ENCODE measurements at regions not wholly inside any gene's neighbourhood (a gene's known extent, or its start where the extent isn't known, plus 50 kb on each side); places are given as distances from the start of the nearest gene placed in this dataset.
"Not testable (repeated sequence)": the region's sequence is repeated elsewhere in the genome, so short reads cannot be mapped to it uniquely, and the experiment has no call there.

- intact Hi-C loops (cut with micrococcal nuclease) (no loop called here), dilution Hi-C loops (cut with MboI; ENCODE audit: extremely low pct_ligation_motif_present, low sequenced_read_pairs) (no loop called here)
- H2AFZ ChIP-seq (ENCODE audit: low read depth, low read length) = no peak overlapping the region
- H3K9me1 ChIP-seq (replicated peaks; ENCODE audit: control insufficient read depth, extremely low read depth, insufficient read depth, low read length) = no peaks in the 10 kb centered on the region
- no peak overlapping the region for H3K4me3 ChIP-seq (replicated peaks in 1 of 3; ENCODE audit: insufficient read depth in 1 of 3, low read depth in 1 of 3, low read length in 3 of 3)
- no TSS peak for BruUV-seq (replicated peaks)
- H3K9ac ChIP-seq (replicated peaks; ENCODE audit: extremely low read depth, insufficient read depth, low read length) = no peak overlapping the region
- POLR2A ChIA-PET = no interaction called here
- no peaks in the 10 kb centered on the region for H3K4me1 ChIP-seq (ENCODE audit: control insufficient read depth, extremely low read depth, insufficient read depth, low read length)
- TF ChIP-seq CTCF (IDR thresholded peaks at IDR 0.05; ENCODE audit: extremely low read depth in 1 of 2, insufficient read depth in 1 of 2, low read depth in 1 of 2, low read length in 2 of 2) (no peak), JUN (IDR thresholded peaks at IDR 0.05; ENCODE audit: borderline replicate concordance, insufficient read depth, insufficient read length, low read depth) (no peak), MYC (IDR thresholded peaks at IDR 0.05; ENCODE audit: low read depth, low read length) (no peak), MAX (IDR thresholded peaks at IDR 0.05; ENCODE audit: insufficient read depth, insufficient read length) (no peak), POLR2AphosphoS5 (IDR thresholded peaks at IDR 0.05; ENCODE audit: insufficient read depth, low read depth, low read length) (no peak), FOS (IDR thresholded peaks at IDR 0.05; ENCODE audit: borderline replicate concordance, insufficient read depth, low read length) (no peak), EZH2 (IDR thresholded peaks at IDR 0.05; ENCODE audit: borderline replicate concordance, low read depth, low read length, severe bottlenecking) (no peak), GATA2 (IDR thresholded peaks at IDR 0.05; ENCODE audit: insufficient read depth, insufficient read length, low read depth, low read length) (no peak), POLR2A (IDR thresholded peaks at IDR 0.05; ENCODE audit: low read depth, low read length) (no peak)
- H3K79me2 ChIP-seq (ENCODE audit: control insufficient read depth, insufficient read depth, low read length) = no peaks in the 10 kb centered on the region
- DNase-seq (ENCODE audit: low read depth, low spot score) (no peak), FAIRE-seq (no peak)
- H3K4me2 ChIP-seq (ENCODE audit: insufficient read depth, low read length) = no peak overlapping the region
- H3K36me3 ChIP-seq (ENCODE audit: control insufficient read depth in 2 of 2, extremely low read depth in 1 of 2, insufficient read depth in 2 of 2, low read length in 2 of 2) = no peaks in the 10 kb centered on the region
- no peak overlapping the region for H3K27ac ChIP-seq (ENCODE audit: insufficient read depth, low read depth, low read length)
- CTCF ChIA-PET = no interaction called here
- no peaks in the 10 kb centered on the region for H4K20me1 ChIP-seq (replicated peaks; ENCODE audit: control insufficient read depth, extremely low read depth, insufficient read depth, low read length)
- no peaks in the 10 kb centered on the region for H3K9me3 ChIP-seq (replicated peaks; ENCODE audit: control insufficient read depth, insufficient read depth, low read length)
- H3K27me3 ChIP-seq (ENCODE audit: control insufficient read depth in 2 of 2, insufficient read depth in 2 of 2, low read length in 2 of 2) = no peaks in the 10 kb centered on the region
Measured at GRCh38 chr12:125351788-125352187, 286.6 kb downstream of the AACS start.

- BruUV-seq (replicated peaks); H3K9me1 ChIP-seq (replicated peaks; ENCODE audit: control insufficient read depth, extremely low read depth, insufficient read depth, low read length); H3K27me3 ChIP-seq (ENCODE audit: control insufficient read depth in 2 of 2, insufficient read depth in 2 of 2, low read length in 2 of 2); H4K20me1 ChIP-seq (replicated peaks; ENCODE audit: control insufficient read depth, extremely low read depth, insufficient read depth, low read length); H3K4me1 ChIP-seq (ENCODE audit: control insufficient read depth, extremely low read depth, insufficient read depth, low read length); CTCF ChIA-PET; intact Hi-C loops (cut with micrococcal nuclease); H3K4me2 ChIP-seq (ENCODE audit: insufficient read depth, low read length); H3K27ac ChIP-seq (ENCODE audit: insufficient read depth, low read depth, low read length); H3K4me3 ChIP-seq (replicated peaks in 1 of 3; ENCODE audit: insufficient read depth in 1 of 3, low read depth in 1 of 3, low read length in 3 of 3); H3K9ac ChIP-seq (replicated peaks; ENCODE audit: extremely low read depth, insufficient read depth, low read length); FAIRE-seq; H3K9me3 ChIP-seq (replicated peaks; ENCODE audit: control insufficient read depth, insufficient read depth, low read length); H3K36me3 ChIP-seq (ENCODE audit: control insufficient read depth in 2 of 2, extremely low read depth in 1 of 2, insufficient read depth in 2 of 2, low read length in 2 of 2); H3K79me2 ChIP-seq (ENCODE audit: control insufficient read depth, insufficient read depth, low read length); dilution Hi-C loops (cut with MboI; ENCODE audit: extremely low pct_ligation_motif_present, low sequenced_read_pairs); DNase-seq (ENCODE audit: low read depth, low spot score); POLR2A ChIA-PET; H2AFZ ChIP-seq (ENCODE audit: low read depth, low read length): not testable (repeated sequence)
Measured at GRCh38 chr12:125353002-125353401, 287.8 kb downstream of the AACS start.

Data from endothelial cell of umbilical vein (primary cell).